H1 (cell line): ENCODE measurements at regions not wholly inside any gene's neighbourhood (a gene's known extent, or its start where the extent isn't known, plus 50 kb on each side); places are given as distances from the start of the nearest gene placed in this dataset.

Source experiments
- CEBPB ChIP-seq: IDR thresholded peaks from 2 replicates; pipeline ENCODE4 v1.6.1; 2012; ENCODE audit warnings: low read depth, low read length
- CHD2 ChIP-seq: IDR thresholded peaks from 2 replicates; pipeline ENCODE4 v1.6.1; 2012; ENCODE audit warnings: low read length, improper control_type of control experiment
- GABPA ChIP-seq: IDR thresholded peaks from 2 replicates; pipeline ENCODE4 v1.6.1; 2011; ENCODE audit warnings: mild to moderate bottlenecking, low read length, moderate library complexity, borderline replicate concordance; ENCODE audit not compliant: insufficient read depth
- JUN ChIP-seq: IDR thresholded peaks from 2 replicates; pipeline ENCODE4 v1.6.1; 2011; ENCODE audit warnings: low read depth, mild to moderate bottlenecking, improper control_type of control experiment, low read length
- RAD21 ChIP-seq, 2 experiments: IDR thresholded peaks in 1 of 2; conservative IDR thresholded peaks in 1 of 2; 2 replicates each; pipeline ENCODE4 v1.6.1; 2011; ENCODE audit warnings: low read depth in 2 of 2, low read length in 2 of 2, improper control_type of control experiment in 1 of 2, inconsistent platforms in 1 of 2, mild to moderate bottlenecking in 1 of 2, moderate library complexity in 1 of 2
- RNF2 ChIP-seq: fragments of 200-900, 300-1000 bp; sonication (generic); IDR thresholded peaks from 2 replicates; pipeline ENCODE4 v1.7.1; 2016; ENCODE audit warnings: borderline replicate concordance, low read depth, mild to moderate bottlenecking, antibody characterized with exemption, low read length; ENCODE audit not compliant: poor library complexity, severe bottlenecking; ENCODE audit errors: missing control alignments
- TF ChIP-seq, protein P1 (sequence below): fragments of 300-600 bp; sonication (generic); IDR thresholded peaks from 2 replicates; pipeline ENCODE4 v1.7.1; 2012; ENCODE audit warnings: low read length, moderate library complexity, mild to moderate bottlenecking, inconsistent platforms; ENCODE audit not compliant: insufficient replicate concordance

DNA sequence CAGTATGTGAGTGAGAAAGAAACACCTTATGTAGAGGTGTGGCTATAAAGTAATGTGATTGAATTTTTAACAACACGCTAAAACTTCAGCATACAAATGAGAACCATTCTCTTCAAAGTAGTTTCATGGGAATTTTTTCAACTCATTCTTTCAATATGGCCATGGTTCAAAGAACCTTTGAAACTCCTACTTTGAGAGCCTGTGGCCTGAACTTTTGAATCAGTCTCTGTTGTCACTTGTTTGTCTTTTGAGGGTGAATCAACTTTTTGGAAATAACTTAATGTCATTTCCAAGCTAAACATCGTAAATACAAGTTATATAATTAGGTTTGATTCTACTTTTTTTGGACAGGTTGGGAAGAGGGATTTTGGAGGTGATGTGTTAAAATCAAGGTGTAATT lies 49.9 kb upstream of the CASK start (continued):
- TF ChIP-seq, protein P1, sequence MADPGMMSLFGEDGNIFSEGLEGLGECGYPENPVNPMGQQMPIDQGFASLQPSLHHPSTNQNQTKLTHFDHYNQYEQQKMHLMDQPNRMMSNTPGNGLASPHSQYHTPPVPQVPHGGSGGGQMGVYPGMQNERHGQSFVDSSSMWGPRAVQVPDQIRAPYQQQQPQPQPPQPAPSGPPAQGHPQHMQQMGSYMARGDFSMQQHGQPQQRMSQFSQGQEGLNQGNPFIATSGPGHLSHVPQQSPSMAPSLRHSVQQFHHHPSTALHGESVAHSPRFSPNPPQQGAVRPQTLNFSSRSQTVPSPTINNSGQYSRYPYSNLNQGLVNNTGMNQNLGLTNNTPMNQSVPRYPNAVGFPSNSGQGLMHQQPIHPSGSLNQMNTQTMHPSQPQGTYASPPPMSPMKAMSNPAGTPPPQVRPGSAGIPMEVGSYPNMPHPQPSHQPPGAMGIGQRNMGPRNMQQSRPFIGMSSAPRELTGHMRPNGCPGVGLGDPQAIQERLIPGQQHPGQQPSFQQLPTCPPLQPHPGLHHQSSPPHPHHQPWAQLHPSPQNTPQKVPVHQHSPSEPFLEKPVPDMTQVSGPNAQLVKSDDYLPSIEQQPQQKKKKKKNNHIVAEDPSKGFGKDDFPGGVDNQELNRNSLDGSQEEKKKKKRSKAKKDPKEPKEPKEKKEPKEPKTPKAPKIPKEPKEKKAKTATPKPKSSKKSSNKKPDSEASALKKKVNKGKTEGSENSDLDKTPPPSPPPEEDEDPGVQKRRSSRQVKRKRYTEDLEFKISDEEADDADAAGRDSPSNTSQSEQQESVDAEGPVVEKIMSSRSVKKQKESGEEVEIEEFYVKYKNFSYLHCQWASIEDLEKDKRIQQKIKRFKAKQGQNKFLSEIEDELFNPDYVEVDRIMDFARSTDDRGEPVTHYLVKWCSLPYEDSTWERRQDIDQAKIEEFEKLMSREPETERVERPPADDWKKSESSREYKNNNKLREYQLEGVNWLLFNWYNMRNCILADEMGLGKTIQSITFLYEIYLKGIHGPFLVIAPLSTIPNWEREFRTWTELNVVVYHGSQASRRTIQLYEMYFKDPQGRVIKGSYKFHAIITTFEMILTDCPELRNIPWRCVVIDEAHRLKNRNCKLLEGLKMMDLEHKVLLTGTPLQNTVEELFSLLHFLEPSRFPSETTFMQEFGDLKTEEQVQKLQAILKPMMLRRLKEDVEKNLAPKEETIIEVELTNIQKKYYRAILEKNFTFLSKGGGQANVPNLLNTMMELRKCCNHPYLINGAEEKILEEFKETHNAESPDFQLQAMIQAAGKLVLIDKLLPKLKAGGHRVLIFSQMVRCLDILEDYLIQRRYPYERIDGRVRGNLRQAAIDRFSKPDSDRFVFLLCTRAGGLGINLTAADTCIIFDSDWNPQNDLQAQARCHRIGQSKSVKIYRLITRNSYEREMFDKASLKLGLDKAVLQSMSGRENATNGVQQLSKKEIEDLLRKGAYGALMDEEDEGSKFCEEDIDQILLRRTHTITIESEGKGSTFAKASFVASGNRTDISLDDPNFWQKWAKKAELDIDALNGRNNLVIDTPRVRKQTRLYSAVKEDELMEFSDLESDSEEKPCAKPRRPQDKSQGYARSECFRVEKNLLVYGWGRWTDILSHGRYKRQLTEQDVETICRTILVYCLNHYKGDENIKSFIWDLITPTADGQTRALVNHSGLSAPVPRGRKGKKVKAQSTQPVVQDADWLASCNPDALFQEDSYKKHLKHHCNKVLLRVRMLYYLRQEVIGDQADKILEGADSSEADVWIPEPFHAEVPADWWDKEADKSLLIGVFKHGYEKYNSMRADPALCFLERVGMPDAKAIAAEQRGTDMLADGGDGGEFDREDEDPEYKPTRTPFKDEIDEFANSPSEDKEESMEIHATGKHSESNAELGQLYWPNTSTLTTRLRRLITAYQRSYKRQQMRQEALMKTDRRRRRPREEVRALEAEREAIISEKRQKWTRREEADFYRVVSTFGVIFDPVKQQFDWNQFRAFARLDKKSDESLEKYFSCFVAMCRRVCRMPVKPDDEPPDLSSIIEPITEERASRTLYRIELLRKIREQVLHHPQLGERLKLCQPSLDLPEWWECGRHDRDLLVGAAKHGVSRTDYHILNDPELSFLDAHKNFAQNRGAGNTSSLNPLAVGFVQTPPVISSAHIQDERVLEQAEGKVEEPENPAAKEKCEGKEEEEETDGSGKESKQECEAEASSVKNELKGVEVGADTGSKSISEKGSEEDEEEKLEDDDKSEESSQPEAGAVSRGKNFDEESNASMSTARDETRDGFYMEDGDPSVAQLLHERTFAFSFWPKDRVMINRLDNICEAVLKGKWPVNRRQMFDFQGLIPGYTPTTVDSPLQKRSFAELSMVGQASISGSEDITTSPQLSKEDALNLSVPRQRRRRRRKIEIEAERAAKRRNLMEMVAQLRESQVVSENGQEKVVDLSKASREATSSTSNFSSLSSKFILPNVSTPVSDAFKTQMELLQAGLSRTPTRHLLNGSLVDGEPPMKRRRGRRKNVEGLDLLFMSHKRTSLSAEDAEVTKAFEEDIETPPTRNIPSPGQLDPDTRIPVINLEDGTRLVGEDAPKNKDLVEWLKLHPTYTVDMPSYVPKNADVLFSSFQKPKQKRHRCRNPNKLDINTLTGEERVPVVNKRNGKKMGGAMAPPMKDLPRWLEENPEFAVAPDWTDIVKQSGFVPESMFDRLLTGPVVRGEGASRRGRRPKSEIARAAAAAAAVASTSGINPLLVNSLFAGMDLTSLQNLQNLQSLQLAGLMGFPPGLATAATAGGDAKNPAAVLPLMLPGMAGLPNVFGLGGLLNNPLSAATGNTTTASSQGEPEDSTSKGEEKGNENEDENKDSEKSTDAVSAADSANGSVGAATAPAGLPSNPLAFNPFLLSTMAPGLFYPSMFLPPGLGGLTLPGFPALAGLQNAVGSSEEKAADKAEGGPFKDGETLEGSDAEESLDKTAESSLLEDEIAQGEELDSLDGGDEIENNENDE = no peak
- TF ChIP-seq CEBPB = no peak
- TF ChIP-seq CHD2 = no peak
- TF ChIP-seq RNF2 = no peak
- no peak for TF ChIP-seq GABPA
- TF ChIP-seq RAD21 (IDR thresholded peaks at IDR 0.05 in 1 of 2, conservative IDR thresholded peaks at IDR 0.05 in 1 of 2; ENCODE audit: low read depth in 2 of 2, low read length in 2 of 2) = no peak
- TF ChIP-seq JUN = no peak
